GM21737 (cell line): ENCODE measurements at regions not wholly inside any gene's neighbourhood (a gene's known extent, or its start where the extent isn't known, plus 50 kb on each side); places are given as distances from the start of the nearest gene placed in this dataset.

ENCODE experiments used
- ATAC-seq: cut with Tn5 transposase; IDR thresholded peaks from one replicate; pipeline ENCODE4 v1.9.1; 2021; ENCODE audit warnings: mild to moderate bottlenecking, moderate library complexity; ENCODE audit not compliant: unreplicated experiment

DNA sequence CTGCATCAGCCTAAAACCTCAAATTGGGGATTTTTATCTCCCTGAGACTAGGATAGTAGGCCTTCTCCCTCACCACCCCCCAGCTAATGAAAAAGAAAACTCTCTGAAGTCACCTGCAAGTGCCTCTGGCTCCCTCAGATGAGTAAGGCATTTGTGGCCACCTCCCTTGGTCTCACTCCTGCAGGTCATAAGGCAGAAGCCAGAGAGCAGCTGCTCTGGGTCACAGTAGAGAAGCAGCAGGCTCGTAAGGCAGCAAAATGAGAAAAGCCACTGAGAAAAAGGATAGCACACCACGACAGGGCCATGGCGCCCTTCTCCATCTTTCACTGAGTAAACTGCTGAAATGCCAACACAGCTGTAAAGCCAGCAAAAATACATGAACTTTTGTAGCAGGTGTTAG, 296.7 kb upstream of the DPH6 start:
- no peak for ATAC-seq

DNA sequence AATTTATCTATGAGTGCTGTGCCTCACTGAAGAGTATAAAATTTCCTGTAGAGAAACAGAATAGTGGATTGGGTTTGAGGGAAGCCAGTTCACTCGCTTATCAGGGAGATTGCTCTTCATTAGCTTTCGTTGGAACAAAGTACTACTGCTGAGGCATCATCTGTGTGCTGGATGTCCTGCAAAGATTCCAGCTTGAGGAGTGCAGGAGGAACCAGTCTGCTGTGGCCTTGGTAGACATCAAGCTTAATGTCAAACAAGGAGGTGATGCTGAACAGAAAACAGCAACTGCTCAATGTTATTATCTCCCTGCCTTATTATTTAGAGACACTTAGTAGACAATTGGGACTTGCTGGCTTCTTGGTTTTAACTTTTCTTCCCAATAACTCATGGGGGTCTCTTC, 297.5 kb upstream of the DPH6 start:
- ATAC-seq = no peak

DNA sequence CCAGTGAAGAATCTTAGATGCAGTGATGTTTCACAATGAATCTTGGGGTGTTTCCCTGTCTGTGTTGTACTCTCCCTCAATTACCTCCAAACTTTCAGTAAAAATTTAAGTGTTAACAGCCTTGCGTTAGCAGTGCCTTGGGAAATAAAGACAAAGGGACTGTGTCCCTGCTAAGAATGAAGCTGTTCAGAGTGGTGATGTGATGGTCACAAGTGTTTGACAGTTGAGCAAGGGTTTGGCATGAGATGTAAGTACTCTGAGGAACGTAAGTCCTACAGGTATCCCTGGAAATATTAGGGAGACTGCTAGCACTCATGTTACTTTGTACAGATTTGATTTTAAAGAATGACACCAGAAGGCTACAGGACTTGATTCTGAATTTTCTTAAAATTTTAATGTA, 304.3 kb upstream of the DPH6 start:
- ATAC-seq = no peak

- ATAC-seq = no peak
Measured at GRCh38 chr15:35851491-35851890, 305.5 kb upstream of the DPH6 start.

DNA sequence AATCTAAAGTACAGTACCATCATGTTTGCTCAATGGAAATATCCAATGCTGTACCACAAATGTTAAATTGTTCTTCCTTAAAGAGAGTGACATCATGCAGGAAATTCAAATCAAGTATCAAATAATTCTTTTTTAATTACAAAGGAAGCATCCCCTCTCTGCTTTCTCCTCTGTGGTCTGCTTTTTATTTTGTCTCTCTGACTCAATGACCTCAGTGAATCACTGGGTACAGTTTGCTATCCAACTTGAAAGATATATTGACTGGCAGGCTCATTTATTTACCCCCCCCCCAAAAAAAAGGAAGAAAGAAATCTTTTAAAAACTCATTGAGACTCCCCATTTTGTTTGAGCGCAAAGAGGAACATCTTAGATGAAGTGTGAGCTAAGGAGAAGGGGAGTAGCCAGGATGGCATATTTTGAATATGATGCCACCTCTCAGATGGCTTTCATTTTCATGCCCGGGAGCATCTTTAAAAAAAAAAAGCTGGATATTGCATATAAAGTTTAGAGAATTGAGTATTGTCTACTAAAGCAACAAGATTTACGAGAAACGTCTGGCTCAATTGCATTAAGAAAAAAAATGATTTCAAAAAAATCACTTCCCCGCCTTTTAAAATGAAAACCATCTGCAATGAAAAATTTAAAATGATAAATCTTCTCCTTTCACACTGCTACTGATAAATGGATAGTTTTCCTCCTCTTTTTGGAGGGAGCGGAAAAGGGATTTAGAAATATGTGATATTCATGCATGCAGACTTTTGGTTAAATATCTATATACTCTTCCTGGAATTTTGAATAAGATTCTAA, 307.1 kb upstream of the DPH6 start:
- no peak for ATAC-seq

- no peak for ATAC-seq
Measured at GRCh38 chr15:35854316-35854715, 308.4 kb upstream of the DPH6 start.

- no peak for ATAC-seq
Measured at GRCh38 chr15:35857567-35858226, 311.7 kb upstream of the DPH6 start.

GRCh38 chr15:35858707-35859106, 312.7 kb upstream of the DPH6 start:
- ATAC-seq = no peak

- ATAC-seq = no peak
Measured at GRCh38 chr15:35863655-35864054, 317.7 kb upstream of the DPH6 start.

DNA sequence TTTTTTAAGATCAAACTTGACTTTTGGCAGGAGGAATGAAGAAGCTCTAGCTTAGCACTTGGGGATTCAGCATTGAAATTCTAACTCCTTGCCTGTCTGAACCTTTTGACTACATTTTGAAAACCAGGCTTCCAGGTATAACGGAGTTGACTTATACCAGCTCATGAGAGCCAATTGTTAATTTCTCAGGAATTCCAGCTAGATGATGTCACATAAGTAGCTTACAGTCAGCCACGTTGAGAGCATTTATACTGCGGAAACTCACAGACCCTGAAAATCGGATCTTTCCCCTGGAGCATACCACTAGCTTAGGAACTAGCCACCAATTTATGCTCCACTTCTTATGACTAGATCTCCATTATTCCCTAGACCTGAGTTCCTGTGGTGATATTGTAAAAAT, 321.4 kb upstream of the DPH6 start:
- no peak for ATAC-seq

- no peak for ATAC-seq
Measured at GRCh38 chr15:35871282-35871681, 325.3 kb upstream of the DPH6 start.

DNA sequence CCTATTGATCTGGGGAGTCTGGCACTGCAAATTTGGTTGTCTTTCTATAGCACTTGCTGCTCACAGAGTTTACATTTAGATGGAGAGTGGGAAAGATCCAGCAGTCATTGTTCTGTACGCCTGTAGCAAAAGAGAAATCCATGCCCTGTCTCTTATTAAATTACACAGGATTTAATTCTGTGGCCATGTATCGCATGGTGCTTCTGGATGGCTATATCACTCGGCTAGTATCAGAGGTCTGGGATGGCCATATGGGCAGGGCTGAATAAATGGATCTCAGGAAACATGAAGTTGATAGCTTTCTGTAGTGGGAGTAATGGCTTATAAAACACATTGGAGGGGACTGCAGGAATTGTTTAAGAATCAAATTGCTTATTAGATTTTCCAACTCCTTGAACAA, 325.8 kb upstream of the DPH6 start:
- ATAC-seq = no peak

GRCh38 chr15:35872577-35872976, 326.6 kb upstream of the DPH6 start:
- ATAC-seq = no peak

GRCh38 chr15:35874260-35874905, 328.4 kb upstream of the DPH6 start:
- no peak for ATAC-seq

GRCh38 chr15:35876762-35877161, 330.8 kb upstream of the DPH6 start:
- no peak for ATAC-seq

- ATAC-seq = no peak
Measured at GRCh38 chr15:35880896-35881295, 334.9 kb upstream of the DPH6 start.

DNA sequence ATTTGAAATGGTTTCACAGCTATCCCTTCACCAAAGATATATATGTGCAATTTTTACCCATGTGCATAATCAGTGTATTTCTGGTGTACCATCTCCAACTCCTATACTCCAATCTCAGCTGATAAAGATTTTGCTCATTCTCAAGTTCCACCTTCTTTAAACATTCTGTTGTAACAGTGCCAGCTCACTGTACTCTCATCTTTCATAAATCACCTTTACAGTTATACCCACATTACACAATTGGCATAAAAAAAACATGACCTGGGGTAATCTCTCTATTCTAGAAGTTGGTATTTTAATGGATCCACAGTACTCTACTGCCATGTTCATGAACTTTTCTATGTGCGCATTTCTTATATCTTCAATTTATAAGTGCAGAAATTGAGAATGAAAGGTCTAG, 339.9 kb upstream of the DPH6 start:
- no peak for ATAC-seq

DNA sequence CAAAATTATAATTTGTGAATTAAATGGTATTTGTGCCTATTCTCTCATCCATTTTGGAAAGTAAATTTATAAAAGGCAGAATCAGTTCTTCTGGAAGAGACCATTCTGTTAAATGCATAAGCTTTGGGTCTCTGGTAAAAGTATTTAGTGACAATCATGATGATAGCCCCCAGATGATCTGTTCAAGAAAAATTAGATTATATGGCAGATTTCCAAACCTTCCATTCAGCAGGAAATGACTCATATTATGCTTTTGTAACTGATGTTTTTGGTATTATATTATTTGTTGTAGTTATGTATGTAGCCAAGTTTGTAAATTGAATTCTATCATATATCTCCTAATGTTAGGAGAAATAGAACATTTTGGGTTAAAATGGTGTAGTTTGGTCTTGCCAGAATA, 340.8 kb upstream of the DPH6 start:
- no peak for ATAC-seq

DNA sequence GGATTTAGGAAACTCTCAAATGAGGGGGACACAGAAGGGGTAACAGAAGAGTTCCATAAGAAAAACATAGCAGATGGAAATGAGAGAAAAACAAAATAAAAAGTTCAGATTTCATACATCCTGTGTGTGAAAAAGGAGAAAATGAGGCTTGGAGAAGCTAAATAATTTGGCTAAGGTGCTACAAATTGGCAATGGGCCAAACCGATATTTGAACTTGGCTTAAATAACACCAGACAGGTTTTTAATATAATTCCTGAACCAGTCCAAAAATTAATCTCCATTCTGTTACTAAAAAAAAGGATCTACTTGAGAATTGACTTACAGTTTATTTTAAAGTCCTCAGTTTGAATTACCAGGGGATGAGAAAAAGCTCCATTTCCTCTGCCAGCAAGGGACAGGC, 342.9 kb upstream of the DPH6 start:
- no peak for ATAC-seq

DNA sequence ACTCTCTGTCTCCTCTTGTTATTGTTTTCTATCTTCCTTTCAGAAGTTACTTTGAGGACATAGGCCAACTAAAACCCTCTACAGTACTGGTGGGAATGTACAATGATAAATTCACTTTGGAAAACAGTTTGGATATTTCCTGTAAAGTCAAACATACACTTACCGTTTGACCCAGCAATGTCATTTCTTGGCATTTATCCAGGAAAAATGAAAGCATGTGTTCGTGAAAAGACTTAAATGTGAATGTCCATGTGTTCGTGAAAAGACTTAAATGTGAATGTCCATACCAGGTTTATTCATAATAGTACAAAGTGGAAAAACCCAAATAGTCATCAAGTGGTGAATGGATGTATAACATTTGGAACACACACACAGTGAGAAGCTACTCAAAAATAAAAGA, 361.5 kb upstream of the DPH6 start:
- no peak for ATAC-seq

- ATAC-seq = no peak
Measured at GRCh38 chr15:35909414-35909813, 363.4 kb upstream of the DPH6 start.

DNA sequence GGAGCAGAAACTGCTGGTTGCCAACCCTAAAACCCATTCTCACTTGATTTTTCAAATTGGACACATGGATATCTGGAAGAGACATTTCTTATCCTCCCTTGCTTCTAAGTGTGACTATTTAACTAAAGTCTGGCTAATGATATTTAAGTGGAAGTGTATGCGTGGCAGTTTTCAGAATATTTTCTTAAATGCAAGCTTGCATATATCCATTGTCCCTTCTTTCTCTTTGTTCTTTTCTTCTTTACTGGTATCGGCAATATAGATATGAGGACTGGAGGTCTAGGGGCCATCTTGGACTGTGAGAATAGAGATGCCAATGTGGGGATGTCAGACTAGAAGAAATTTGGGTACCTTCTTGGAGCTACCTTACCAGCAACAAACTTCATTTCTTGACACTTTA, 364.3 kb upstream of the DPH6 start:
- no peak for ATAC-seq
